SK-N-SH treated with all-trans-retinoic acid at 6 μM for 48 hours (cell line): ENCODE measurements at regions not wholly inside any gene's neighbourhood (a gene's known extent, or its start where the extent isn't known, plus 50 kb on each side); places are given as distances from the start of the nearest gene placed in this dataset.

ENCODE experiments used
- BACH2 ChIP-seq: fragments of 250-450 bp; sonication (Bioruptor Pico); IDR thresholded peaks from 2 replicates; pipeline ENCODE4 v1.9.0; 2021; ENCODE audit warnings: mild to moderate bottlenecking, borderline replicate concordance
- ISL1 ChIP-seq: fragments of 250-450 bp; sonication (Bioruptor Pico); IDR thresholded peaks from 2 replicates; pipeline ENCODE4 v2.1.2; 2022; ENCODE audit warnings: mild to moderate bottlenecking, moderate library complexity
- ZNF565 ChIP-seq: fragments of 450-650 bp; formaldehyde crosslinking; conservative IDR thresholded peaks from 2 replicates; pipeline ENCODE4 v1.5.0; 2020; ENCODE audit warnings: low read depth, mild to moderate bottlenecking, moderate library complexity
- ZNF8 ChIP-seq: fragments of 450-650 bp; formaldehyde crosslinking; IDR thresholded peaks from 2 replicates; pipeline ENCODE4 v1.5.0; 2020; ENCODE audit warnings: mild to moderate bottlenecking, moderate library complexity
- TF ChIP-seq, protein P1 (sequence below): fragments of 250-450 bp; sonication (Bioruptor Pico); IDR thresholded peaks from 2 replicates; pipeline ENCODE4 v1.8.0; 2021; ENCODE audit warnings: low read depth, mild to moderate bottlenecking, moderate library complexity, borderline replicate concordance
- TF ChIP-seq, protein P2 (sequence below): fragments of 250-450 bp; sonication (Bioruptor Pico); IDR thresholded peaks from 2 replicates; pipeline ENCODE4 v1.8.0; 2020; ENCODE audit warnings: mild to moderate bottlenecking, moderate library complexity, borderline replicate concordance
- TF ChIP-seq, protein P3 (sequence below): fragments of 250-450 bp; sonication (Bioruptor Pico); IDR thresholded peaks from 2 replicates; pipeline ENCODE4 v1.5.1; 2020; ENCODE audit warnings: low read depth, mild to moderate bottlenecking, moderate library complexity

DNA sequence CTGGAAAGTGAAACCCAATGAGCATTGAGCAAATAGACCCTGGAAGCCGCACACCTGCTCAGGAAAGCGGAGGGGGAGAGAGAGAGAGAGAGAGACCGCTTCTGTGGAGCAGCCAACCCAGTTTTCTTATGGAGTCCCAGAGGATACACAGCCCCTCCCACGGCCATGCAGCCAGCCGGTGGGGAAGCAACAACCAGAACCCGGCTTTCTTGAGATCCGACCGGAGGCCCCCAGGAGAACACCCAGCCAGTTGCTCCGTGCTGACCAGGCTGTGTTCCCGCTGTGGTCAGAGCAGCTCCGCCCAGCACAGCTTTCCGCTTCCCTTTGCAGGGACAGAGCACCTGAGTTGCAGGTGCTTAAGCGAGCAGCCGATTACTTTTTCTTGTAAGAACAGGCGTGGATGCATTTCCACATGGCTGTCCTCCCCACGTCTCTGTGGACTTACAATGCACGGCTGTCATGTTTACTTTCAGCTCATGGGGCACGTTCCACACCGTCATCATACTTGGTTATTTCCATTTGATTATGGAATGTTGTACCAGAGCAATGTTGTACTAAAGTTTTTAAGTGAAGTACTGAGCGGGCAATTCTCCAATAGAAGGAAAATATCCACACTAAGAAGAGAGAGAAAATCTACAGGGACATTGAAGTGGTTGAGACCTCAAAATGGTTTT lies 381.9 kb downstream of the THBS2 start:
- TF ChIP-seq ZNF8 (CRISPR knock-in tag) (no peak), BACH2 (CRISPR knock-in tag) (no peak), ZNF565 (no peak), ISL1 (no peak)
- TF ChIP-seq, protein P1, sequence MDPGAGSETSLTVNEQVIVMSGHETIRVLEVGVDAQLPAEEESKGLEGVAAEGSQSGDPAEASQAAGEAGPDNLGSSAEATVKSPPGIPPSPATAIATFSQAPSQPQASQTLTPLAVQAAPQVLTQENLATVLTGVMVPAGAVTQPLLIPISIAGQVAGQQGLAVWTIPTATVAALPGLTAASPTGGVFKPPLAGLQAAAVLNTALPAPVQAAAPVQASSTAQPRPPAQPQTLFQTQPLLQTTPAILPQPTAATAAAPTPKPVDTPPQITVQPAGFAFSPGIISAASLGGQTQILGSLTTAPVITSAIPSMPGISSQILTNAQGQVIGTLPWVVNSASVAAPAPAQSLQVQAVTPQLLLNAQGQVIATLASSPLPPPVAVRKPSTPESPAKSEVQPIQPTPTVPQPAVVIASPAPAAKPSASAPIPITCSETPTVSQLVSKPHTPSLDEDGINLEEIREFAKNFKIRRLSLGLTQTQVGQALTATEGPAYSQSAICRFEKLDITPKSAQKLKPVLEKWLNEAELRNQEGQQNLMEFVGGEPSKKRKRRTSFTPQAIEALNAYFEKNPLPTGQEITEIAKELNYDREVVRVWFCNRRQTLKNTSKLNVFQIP (CRISPR knock-in tag): no peak
- TF ChIP-seq, protein P2, sequence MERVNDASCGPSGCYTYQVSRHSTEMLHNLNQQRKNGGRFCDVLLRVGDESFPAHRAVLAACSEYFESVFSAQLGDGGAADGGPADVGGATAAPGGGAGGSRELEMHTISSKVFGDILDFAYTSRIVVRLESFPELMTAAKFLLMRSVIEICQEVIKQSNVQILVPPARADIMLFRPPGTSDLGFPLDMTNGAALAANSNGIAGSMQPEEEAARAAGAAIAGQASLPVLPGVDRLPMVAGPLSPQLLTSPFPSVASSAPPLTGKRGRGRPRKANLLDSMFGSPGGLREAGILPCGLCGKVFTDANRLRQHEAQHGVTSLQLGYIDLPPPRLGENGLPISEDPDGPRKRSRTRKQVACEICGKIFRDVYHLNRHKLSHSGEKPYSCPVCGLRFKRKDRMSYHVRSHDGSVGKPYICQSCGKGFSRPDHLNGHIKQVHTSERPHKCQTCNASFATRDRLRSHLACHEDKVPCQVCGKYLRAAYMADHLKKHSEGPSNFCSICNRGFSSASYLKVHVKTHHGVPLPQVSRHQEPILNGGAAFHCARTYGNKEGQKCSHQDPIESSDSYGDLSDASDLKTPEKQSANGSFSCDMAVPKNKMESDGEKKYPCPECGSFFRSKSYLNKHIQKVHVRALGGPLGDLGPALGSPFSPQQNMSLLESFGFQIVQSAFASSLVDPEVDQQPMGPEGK (CRISPR knock-in tag): no peak
- TF ChIP-seq, protein P3, sequence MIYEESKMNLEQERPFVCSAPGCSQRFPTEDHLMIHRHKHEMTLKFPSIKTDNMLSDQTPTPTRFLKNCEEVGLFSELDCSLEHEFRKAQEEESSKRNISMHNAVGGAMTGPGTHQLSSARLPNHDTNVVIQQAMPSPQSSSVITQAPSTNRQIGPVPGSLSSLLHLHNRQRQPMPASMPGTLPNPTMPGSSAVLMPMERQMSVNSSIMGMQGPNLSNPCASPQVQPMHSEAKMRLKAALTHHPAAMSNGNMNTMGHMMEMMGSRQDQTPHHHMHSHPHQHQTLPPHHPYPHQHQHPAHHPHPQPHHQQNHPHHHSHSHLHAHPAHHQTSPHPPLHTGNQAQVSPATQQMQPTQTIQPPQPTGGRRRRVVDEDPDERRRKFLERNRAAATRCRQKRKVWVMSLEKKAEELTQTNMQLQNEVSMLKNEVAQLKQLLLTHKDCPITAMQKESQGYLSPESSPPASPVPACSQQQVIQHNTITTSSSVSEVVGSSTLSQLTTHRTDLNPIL (CRISPR knock-in tag): no peak
